BJ (cell line): ENCODE measurements at regions not wholly inside any gene's neighbourhood (a gene's known extent, or its start where the extent isn't known, plus 50 kb on each side); places are given as distances from the start of the nearest gene placed in this dataset.
"Not testable (repeated sequence)": the region's sequence is repeated elsewhere in the genome, so short reads cannot be mapped to it uniquely, and the experiment has no call there.

ENCODE experiments used
- CTCF ChIA-PET: fragments of 350-600 bp; formaldehyde crosslinking; extraction: SDS; loops from one replicate; lab custom pipeline; 2021; ENCODE audit warnings: antibody characterized with exemption, inconsistent platforms; lab: Yijun Ruan, JAX
- POLR2A ChIA-PET: fragments of 300-600 bp; sonication (Branson Sonifier 250); formaldehyde crosslinking; extraction: SDS; loops from one replicate; lab custom pipeline; 2021; ENCODE audit warnings: antibody characterized with exemption; lab: Charles Lee
- DNase-seq: peaks from one replicate; pipeline ENCODE4 v3.0.0-alpha.2; 2011; ENCODE audit warnings: low read depth
- H3K27me3 ChIP-seq: 2 replicates; pipeline ENCODE4 v1.6.0; 2011; ENCODE audit warnings: low read length; ENCODE audit not compliant: control insufficient read depth, insufficient read depth
- H3K36me3 ChIP-seq: 2 replicates; pipeline ENCODE4 v1.5.1; 2011; ENCODE audit warnings: low read length; ENCODE audit not compliant: control insufficient read depth, insufficient read depth
- H3K4me3 ChIP-seq: 2 replicates; pipeline ENCODE4 v1.5.1; 2011; ENCODE audit warnings: low read depth, mild to moderate bottlenecking, control low read depth, low read length
- TF ChIP-seq, protein P1 (sequence below): IDR thresholded peaks from 2 replicates; pipeline ENCODE4 v1.5.1; 2011; ENCODE audit warnings: low read depth, mild to moderate bottlenecking, control low read depth, inconsistent platforms, low read length, moderate library complexity; ENCODE audit not compliant: insufficient read depth

GRCh38 chr15:31609906-31610305 lies 283.3 kb downstream of the KLF13 start:
- no peaks in the 10 kb centered on the region for H3K27me3 ChIP-seq
- no peaks in the 10 kb centered on the region for H3K36me3 ChIP-seq
- ChIA-PET CTCF (no interaction called here), POLR2A (no interaction called here)
- DNase-seq = no peak
- TF ChIP-seq, protein P1, sequence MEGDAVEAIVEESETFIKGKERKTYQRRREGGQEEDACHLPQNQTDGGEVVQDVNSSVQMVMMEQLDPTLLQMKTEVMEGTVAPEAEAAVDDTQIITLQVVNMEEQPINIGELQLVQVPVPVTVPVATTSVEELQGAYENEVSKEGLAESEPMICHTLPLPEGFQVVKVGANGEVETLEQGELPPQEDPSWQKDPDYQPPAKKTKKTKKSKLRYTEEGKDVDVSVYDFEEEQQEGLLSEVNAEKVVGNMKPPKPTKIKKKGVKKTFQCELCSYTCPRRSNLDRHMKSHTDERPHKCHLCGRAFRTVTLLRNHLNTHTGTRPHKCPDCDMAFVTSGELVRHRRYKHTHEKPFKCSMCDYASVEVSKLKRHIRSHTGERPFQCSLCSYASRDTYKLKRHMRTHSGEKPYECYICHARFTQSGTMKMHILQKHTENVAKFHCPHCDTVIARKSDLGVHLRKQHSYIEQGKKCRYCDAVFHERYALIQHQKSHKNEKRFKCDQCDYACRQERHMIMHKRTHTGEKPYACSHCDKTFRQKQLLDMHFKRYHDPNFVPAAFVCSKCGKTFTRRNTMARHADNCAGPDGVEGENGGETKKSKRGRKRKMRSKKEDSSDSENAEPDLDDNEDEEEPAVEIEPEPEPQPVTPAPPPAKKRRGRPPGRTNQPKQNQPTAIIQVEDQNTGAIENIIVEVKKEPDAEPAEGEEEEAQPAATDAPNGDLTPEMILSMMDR = no peak
- no peak overlapping the region for H3K4me3 ChIP-seq

DNA sequence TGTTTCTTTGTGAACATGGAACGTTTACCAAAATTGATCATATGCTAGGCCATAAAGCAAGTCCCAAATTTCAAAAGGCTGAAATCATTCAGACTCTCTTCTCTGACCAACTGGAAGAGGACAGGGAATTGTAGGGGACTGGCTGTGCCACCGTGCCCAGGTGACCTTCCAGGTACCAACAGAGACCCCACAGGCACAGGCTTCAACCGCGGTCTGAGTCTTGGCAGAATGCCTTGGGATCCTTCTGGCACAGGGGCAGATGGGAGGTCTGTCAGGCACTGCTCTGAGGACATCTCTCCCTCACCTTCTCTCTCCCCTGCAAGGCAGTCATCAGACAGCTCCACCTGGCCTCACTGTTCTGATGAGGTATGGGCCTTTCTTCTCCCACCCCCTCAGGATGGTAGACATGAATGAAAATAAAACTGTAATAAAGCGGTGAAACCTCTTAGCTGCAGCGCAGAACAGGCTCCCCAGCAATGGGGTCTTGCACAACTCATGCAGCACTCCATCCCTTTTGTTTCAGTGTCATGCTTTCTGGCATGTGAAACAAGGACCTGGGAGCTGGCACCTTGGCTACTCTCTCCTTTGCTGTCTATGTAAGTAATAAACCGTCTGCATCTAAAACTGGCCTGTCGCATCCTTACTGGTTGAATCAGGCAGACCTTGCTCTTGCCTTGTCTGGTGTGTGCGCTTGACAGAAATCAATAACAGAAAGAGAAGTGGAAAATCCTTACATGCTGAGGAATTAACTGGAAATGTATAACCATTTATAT lies 289.2 kb downstream of the KLF13 start:
- H3K36me3 ChIP-seq = no peaks in the 10 kb centered on the region
- DNase-seq = no peak
- no peak overlapping the region for H3K4me3 ChIP-seq
- H3K27me3 ChIP-seq = no peaks in the 10 kb centered on the region
- TF ChIP-seq, protein P1 = no peak
- POLR2A ChIA-PET = no interaction called here
- CTCF ChIA-PET = no interaction called here

DNA sequence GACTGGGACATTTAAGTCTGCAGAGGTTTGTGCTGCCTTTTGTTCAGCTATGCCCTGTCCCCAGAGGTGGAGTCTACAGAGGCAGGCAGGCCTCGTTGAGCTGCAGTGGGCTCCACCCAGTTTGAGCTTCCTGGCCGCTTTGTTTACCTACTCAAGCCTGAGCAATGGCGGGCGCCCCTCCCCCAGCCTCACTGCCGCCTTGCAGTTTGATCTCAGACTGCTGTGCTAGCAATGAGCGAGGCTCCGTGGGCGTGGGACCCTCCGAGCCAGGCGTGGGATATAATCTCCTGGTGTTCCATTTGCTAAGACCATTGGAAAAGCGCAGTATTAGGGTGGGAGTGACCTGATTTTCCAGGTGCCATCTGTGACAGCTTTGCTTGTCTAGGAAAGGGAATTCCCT lies 296.7 kb downstream of the KLF13 start:
- CTCF ChIA-PET, DNase-seq, H3K4me3 ChIP-seq, H3K27me3 ChIP-seq, POLR2A ChIA-PET, H3K36me3 ChIP-seq: not testable (repeated sequence)

- POLR2A ChIA-PET, H3K4me3 ChIP-seq, CTCF ChIA-PET, H3K36me3 ChIP-seq, DNase-seq, H3K27me3 ChIP-seq: not testable (repeated sequence)
These were observed 297.5 kb downstream of the KLF13 start for GRCh38 chr15:31624115-31624514.

DNA sequence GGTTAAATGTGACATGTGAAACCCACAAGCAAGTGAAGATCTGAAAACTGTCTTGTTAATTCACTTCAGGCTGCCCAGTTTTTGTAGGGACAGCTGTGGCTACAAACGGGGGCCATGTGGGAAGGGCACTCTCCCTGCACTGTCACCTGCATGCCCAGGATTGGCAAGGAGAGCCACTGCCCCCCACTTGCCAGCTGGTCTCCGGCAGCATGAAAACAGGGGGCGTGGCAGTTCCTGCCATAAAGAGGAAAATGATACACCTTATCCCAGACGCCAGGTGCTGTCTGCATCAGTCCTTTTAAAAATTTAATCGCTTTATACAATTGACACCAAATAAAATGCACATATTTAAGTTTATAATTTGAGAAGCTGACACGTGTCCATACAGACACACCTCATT lies 309.1 kb downstream of the KLF13 start:
- H3K4me3 ChIP-seq, CTCF ChIA-PET, H3K27me3 ChIP-seq, POLR2A ChIA-PET, DNase-seq, H3K36me3 ChIP-seq: not testable (repeated sequence)

DNA sequence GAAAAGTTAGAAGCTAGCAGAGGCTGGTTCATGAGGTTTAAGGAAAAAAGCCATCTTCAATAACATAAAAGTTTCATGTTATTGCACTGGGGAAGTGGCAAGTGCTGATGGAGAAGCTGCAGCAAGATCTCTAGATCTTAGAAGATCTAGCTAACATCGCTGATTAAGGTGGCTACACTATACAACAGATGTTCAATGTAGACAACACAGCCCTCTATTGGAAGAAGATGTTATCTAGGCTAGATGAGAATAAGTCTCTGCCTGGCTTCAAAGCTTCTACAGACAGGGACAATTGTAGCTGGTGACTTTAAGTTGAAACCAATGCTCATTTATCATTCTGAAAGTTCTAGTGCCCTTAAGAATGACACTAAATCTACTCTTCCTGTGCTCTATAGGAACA lies 310.3 kb downstream of the KLF13 start:
- POLR2A ChIA-PET = not testable (repeated sequence)

DNA sequence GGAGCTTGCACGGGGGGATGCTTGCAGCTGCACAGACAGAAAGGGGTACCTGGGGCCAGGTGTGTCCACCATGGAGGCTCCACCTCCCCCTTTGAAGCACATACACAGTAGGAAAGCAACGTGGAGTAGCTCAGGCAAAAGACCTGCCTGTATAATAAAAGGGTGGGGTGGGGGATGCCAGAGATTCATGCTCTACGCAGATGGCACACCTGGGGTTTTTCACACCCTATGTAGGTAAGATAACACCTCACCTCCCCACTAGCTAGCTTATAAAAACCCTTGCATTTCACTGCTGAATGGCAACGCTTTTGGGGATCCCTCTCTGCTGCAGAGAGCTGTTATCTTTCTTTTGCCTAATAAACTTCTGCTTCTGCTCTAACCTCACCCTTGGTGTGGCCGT lies 317.3 kb downstream of the KLF13 start:
- DNase-seq, H3K36me3 ChIP-seq, CTCF ChIA-PET, POLR2A ChIA-PET, H3K4me3 ChIP-seq, H3K27me3 ChIP-seq: not testable (repeated sequence)

More for the DNA sequence above, 310.3 kb downstream of the KLF13 start:
- H3K4me3 ChIP-seq, DNase-seq, H3K36me3 ChIP-seq, CTCF ChIA-PET, H3K27me3 ChIP-seq: not testable (repeated sequence)

GRCh38 chr15:31644761-31645160 lies 318.1 kb downstream of the KLF13 start:
- H3K27me3 ChIP-seq, H3K4me3 ChIP-seq, H3K36me3 ChIP-seq, POLR2A ChIA-PET, DNase-seq, CTCF ChIA-PET: not testable (repeated sequence)

DNA sequence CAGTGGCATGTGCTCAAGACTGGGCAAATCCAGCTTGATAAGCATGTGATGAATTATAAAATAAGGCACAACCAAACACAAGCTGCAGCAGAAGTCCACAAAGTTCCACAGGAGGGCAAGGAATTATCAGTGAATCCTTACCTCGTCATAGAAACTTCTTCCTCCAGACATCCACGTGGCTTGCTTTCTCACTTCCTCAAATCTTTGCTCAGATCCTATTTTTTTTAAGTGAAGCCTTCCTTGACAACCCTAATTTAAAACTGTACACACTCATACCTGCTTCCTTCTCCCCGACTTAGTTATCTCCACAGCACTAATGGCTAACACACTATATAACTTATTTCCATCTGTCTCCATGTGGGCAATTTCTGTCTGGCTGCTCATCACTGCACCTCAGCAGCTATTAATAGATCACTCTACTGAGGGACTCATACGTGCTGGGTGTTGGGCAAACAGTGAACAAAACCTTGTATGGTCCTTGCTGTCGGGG lies 320.7 kb downstream of the KLF13 start:
- POLR2A ChIA-PET, DNase-seq, H3K27me3 ChIP-seq, H3K36me3 ChIP-seq, CTCF ChIA-PET, H3K4me3 ChIP-seq: not testable (repeated sequence)

- H3K4me3 ChIP-seq, H3K27me3 ChIP-seq, DNase-seq, POLR2A ChIA-PET, H3K36me3 ChIP-seq, CTCF ChIA-PET: not testable (repeated sequence)
These were observed 323.0 kb downstream of the KLF13 start for GRCh38 chr15:31649634-31650033.
